ENCODE measurements at regions not wholly inside any gene's neighbourhood (a gene's known extent, or its start where the extent isn't known, plus 50 kb on each side); places are given as distances from the start of the nearest gene placed in this dataset.

GRCh38 chr20:22909436-22909835 lies 125.7 kb upstream of the SSTR4 start:
- intact Hi-C loops (cut with DNase I): no loop called here
- no peaks in the 10 kb centered on the region for H3K27me3 ChIP-seq
- TF ChIP-seq POLR2AphosphoS5 (IDR thresholded peaks at IDR 0.05) (no peak), EP300 (IDR thresholded peaks at IDR 0.05) (no peak), CTCF (IDR thresholded peaks at IDR 0.05) (no peak), POLR2A (IDR thresholded peaks at IDR 0.05) (no peak)
- peaks cover 0 to 5% (median 0%) of the 10 kb centered on the region in 4 donors for H3K9me3 ChIP-seq
- no peak overlapping the region for H3K27ac ChIP-seq
- no peaks in the 10 kb centered on the region for H3K4me1 ChIP-seq
- no peak overlapping the region for H3K4me3 ChIP-seq
- DNase-seq: no peak
- no peaks in the 10 kb centered on the region for H3K36me3 ChIP-seq

- Histone ChIP-seq H3K9me3 (peaks cover 0 to 5% (median 0%) of the 10 kb centered on the region in 4 donors), H3K36me3 (no peaks in the 10 kb centered on the region), H3K4me1 (no peaks in the 10 kb centered on the region), H3K27me3 (no peaks in the 10 kb centered on the region), H3K27ac (no peak overlapping the region), H3K4me3 (no peak overlapping the region)
- TF ChIP-seq EP300 (IDR thresholded peaks at IDR 0.05) (no peak), POLR2AphosphoS5 (IDR thresholded peaks at IDR 0.05) (no peak), POLR2A (IDR thresholded peaks at IDR 0.05) (no peak), CTCF (IDR thresholded peaks at IDR 0.05) (no peak)
- WGBS, 2 donors: 61 to 81% methylated on average over 7 of the region's 7 CpGs
- DNase-seq: no peak
- intact Hi-C loops (cut with DNase I): no loop called here
Observed at GRCh38 chr20:22910287-22910852, 124.7 kb upstream of the SSTR4 start.

GRCh38 chr20:22914291-22914690 lies 120.8 kb upstream of the SSTR4 start:
- Histone ChIP-seq H3K9me3 (peaks cover 0 to 5% (median 0%) of the 10 kb centered on the region in 4 donors), H3K4me1 (no peaks in the 10 kb centered on the region), H3K27ac (no peak overlapping the region), H3K4me3 (no peak overlapping the region), H3K36me3 (no peaks in the 10 kb centered on the region), H3K27me3 (peaks cover 0 to 5% (median 0%) of the 10 kb centered on the region in 3 donors)
- no peak for TF ChIP-seq POLR2A (IDR thresholded peaks at IDR 0.05)
- no peak for TF ChIP-seq EP300 (IDR thresholded peaks at IDR 0.05)
- no peak for TF ChIP-seq POLR2AphosphoS5 (IDR thresholded peaks at IDR 0.05)
- no peak for TF ChIP-seq CTCF (IDR thresholded peaks at IDR 0.05)
- DNase-seq: no peak
- intact Hi-C loops (cut with DNase I): no loop called here
- WGBS, 2 donors: 82 to 84% methylated on average over 2 of the region's 2 CpGs

- 65 to 85% methylated on average over 2 of the region's 2 CpGs for WGBS, 2 donors
Observed at GRCh38 chr20:22915512-22915911, 119.6 kb upstream of the SSTR4 start.

More at GRCh38 chr20:22915512-22915911, 119.6 kb upstream of the SSTR4 start:
- Histone ChIP-seq H3K36me3 (no peaks in the 10 kb centered on the region), H3K27ac (no peak overlapping the region), H3K9me3 (peaks cover 0 to 5% (median 0%) of the 10 kb centered on the region in 4 donors), H3K4me3 (no peak overlapping the region), H3K27me3 (peaks cover 0 to 5% (median 0%) of the 10 kb centered on the region in 3 donors), H3K4me1 (no peaks in the 10 kb centered on the region)
- intact Hi-C loops (cut with DNase I): no loop called here
- DNase-seq: no peak
- TF ChIP-seq POLR2AphosphoS5 (IDR thresholded peaks at IDR 0.05) (no peak), POLR2A (IDR thresholded peaks at IDR 0.05) (no peak), EP300 (IDR thresholded peaks at IDR 0.05) (no peak), CTCF (IDR thresholded peaks at IDR 0.05) (no peak)

Data from sigmoid colon (tissue), 6 donors.